ENCODE measurements at regions not wholly inside any gene's neighbourhood (a gene's known extent, or its start where the extent isn't known, plus 50 kb on each side); places are given as distances from the start of the nearest gene placed in this dataset.

DNA sequence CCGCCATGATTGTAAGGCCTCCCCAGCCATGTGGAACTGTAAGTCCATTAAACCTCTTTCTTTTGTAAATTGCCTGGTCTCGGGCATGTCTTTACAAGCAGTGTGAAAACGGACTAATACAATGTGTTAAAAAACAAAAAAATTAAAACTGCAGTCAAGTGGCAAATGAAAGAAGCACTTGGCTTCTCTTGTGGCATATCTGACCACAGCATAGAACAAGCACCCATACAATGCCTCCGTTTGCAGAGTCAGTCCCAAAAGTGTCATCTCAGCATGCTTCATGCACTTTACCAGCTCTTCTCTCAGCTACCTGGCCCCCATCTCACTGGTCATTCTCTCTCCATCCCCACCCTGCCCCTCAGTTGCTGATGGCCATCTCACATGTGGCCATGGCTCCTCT, 51.1 kb upstream of the DAPK1 start:
- TF ChIP-seq, protein P1, sequence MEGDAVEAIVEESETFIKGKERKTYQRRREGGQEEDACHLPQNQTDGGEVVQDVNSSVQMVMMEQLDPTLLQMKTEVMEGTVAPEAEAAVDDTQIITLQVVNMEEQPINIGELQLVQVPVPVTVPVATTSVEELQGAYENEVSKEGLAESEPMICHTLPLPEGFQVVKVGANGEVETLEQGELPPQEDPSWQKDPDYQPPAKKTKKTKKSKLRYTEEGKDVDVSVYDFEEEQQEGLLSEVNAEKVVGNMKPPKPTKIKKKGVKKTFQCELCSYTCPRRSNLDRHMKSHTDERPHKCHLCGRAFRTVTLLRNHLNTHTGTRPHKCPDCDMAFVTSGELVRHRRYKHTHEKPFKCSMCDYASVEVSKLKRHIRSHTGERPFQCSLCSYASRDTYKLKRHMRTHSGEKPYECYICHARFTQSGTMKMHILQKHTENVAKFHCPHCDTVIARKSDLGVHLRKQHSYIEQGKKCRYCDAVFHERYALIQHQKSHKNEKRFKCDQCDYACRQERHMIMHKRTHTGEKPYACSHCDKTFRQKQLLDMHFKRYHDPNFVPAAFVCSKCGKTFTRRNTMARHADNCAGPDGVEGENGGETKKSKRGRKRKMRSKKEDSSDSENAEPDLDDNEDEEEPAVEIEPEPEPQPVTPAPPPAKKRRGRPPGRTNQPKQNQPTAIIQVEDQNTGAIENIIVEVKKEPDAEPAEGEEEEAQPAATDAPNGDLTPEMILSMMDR (conservative IDR thresholded peaks at IDR 0.05; ENCODE audit: low read depth, low read length) = no peak
- DNase-seq (ENCODE audit: low read depth) = no peak
- H3K4me3 ChIP-seq (ENCODE audit: low read length) = no peak overlapping the region

DNA sequence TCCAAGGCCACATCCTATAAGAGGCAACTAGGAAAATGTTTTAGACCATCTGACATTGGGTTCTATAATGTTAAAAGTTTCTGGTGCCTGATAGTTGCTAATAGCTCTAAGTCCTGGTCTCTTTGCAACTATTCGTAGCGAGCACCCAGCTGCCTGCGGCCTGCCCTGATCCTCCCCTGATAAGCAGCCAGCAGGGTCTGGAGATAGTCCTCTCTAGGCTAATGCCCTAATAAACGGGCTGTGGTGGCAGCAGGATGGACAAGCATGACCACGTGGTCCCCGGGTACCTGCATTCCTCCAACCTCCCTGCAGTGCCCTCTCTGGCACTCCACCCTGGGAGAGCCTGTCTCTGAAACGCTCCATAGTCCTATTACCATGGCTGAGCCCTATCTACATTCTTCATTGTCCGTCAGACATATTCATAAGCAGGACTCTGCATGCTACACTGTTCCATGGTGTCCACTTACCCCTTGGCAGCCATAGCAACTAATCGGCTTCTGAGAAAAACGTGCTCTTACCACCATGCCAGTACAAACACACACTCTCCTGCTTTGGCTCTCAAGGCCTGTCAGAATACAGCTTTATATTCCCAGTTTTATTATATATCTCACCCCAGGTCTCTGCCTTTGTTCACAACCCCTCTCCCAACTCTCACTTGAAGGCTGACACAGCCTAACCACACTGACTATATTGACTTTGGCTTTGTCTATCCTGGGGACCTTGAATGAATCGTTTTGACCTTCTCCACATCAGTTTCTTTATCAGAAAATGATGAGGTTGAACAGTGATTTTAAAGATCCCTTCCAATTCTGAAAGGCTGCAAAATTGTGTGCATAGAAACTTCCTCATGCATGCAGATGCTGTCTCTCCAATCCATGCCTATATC, 49.9 kb upstream of the DAPK1 start:
- no peak overlapping the region for H3K4me3 ChIP-seq (ENCODE audit: low read length)
- no peak for DNase-seq (ENCODE audit: low read depth)
- TF ChIP-seq, protein P1 (conservative IDR thresholded peaks at IDR 0.05; ENCODE audit: low read depth, low read length) = no peak

Measured in retinal pigment epithelial cell (primary cell).